Motor neuron (in vitro differentiated cells): ENCODE measurements at regions not wholly inside any gene's neighbourhood (a gene's known extent, or its start where the extent isn't known, plus 50 kb on each side); places are given as distances from the start of the nearest gene placed in this dataset.
"Not testable (repeated sequence)": the region's sequence is repeated elsewhere in the genome, so short reads cannot be mapped to it uniquely, and the experiment has no call there.

ENCODE experiments used
- ATAC-seq, 8 experiments: fragments of 200-7000 bp; cut with Tn5 transposase; replicated peaks in 6 of 8; 2 replicates each; pipeline ENCODE4 v1.8.0; 2021; ENCODE audit warnings: mild to moderate bottlenecking in 8 of 8, moderate library complexity in 8 of 8
- H3K27ac ChIP-seq, 2 donors: fragments of 250-450 bp; sonication (Bioruptor Pico); 2 replicates each; pipeline ENCODE4 v1.9.0; 2021; ENCODE audit warnings: antibody characterized with exemption in 2 of 2, mild to moderate bottlenecking in 2 of 2, moderate library complexity in 1 of 2
- H3K4me1 ChIP-seq, 2 donors: fragments of 250-450 bp; sonication (Bioruptor Pico); replicated peaks in 1 of 2; 2 replicates each; pipeline ENCODE4 v1.6.1; 2021; ENCODE audit warnings: antibody characterized with exemption in 2 of 2, mild to moderate bottlenecking in 2 of 2, moderate library complexity in 1 of 2
- H3K4me3 ChIP-seq, 5 donors: fragments of 250-450 bp; sonication (Bioruptor Pico); 2 replicates each; pipeline ENCODE4 v1.9.0; 2021; ENCODE audit warnings: antibody characterized with exemption in 5 of 5, mild to moderate bottlenecking in 5 of 5, moderate library complexity in 4 of 5
- WGBS, 10 experiments: fragments of 450-650 bp; shearing (Covaris generic); methylation state at CpG; one replicate each; pipeline ENCODE4 v1.0.0; 2022; 5-methylcytosine and 5-hydroxymethylcytosine counted together
- in situ Hi-C, 9 experiments: fragments of 400-800 bp; cut with MboI; loops; one replicate each; pipeline ENCODE4 v1.15.0; 2021; ENCODE audit warnings: low sequenced_read_pairs in 9 of 9, low pct_unique_long_range_greater_than_20kb in 2 of 9; ENCODE audit not compliant: unreplicated experiment in 9 of 9

GRCh38 chr17:21573961-21574610 is 118.2 kb upstream of the KCNJ18 start:
- Histone ChIP-seq H3K4me1 (no peaks in the 10 kb centered on the region), H3K4me3 (peak overlapping the region in 2 of 5 donors; percentile 31 to 49), H3K27ac (no peak overlapping the region)
- in situ Hi-C loops, result no loop called here
- peak in 4 of 8 experiments; percentile 50 to 96 (median 94) for ATAC-seq
- 50 to 100% (median 80%) methylated on average over 1 to 3 of the region's 39 CpGs; no CpG with 5 or more reads in 7 of the 10 experiments for WGBS, 10 experiments

GRCh38 chr17:21574611-21575255 is 117.6 kb upstream of the KCNJ18 start:
- WGBS, 10 experiments, result 100% methylated on average over 2 of the region's 16 CpGs; no CpG with 5 or more reads in 9 of the 10 experiments
- peak overlapping the region in 1 of 5 donors; percentile 26 for H3K4me3 ChIP-seq
- H3K4me1 ChIP-seq, H3K27ac ChIP-seq, in situ Hi-C loops: not testable (repeated sequence)
- peak in 2 of 8 experiments; percentile 11 to 30 for ATAC-seq

DNA sequence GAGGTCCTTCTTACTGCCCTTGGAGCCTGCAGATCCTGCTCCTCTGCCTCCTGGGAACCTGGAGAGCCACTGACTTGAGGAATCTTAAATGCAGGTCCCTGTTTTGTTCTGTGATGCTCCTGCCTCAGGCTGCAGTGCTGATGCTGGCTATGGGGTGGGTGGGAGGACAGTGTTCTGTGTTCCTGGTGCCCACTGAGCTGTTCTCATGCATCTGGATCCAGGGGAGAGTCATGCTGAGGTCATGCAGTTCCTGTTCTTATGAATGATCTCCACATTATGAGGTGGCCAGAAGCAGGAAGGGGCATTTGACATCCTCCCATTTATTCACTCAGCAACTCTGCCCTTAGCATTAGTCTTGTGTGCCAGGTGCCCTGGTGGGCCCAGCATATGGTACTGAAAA is 113.5 kb upstream of the KCNJ18 start:
- H3K4me1 ChIP-seq, H3K27ac ChIP-seq, ATAC-seq, H3K4me3 ChIP-seq, in situ Hi-C loops: not testable (repeated sequence)

GRCh38 chr17:21592774-21593173 is 99.5 kb upstream of the KCNJ18 start:
- in situ Hi-C loops, result no loop called here
- Histone ChIP-seq H3K4me1 (no peaks in the 10 kb centered on the region), H3K4me3 (no peak overlapping the region), H3K27ac (no peak overlapping the region)
- no peak for ATAC-seq
- no CpG with 5 or more reads among the region's 23 CpGs for WGBS, 10 experiments

- ATAC-seq, in situ Hi-C loops, H3K27ac ChIP-seq, H3K4me1 ChIP-seq, H3K4me3 ChIP-seq: not testable (repeated sequence)
- 46 to 76% (median 58%) methylated on average over 2 to 6 of the region's 20 CpGs; no CpG with 5 or more reads in 6 of the 10 experiments for WGBS, 10 experiments
Observed at GRCh38 chr17:21593452-21594105, 98.7 kb upstream of the KCNJ18 start.

GRCh38 chr17:21595086-21595485 is 97.2 kb upstream of the KCNJ18 start:
- Histone ChIP-seq H3K4me1 (no peaks in the 10 kb centered on the region), H3K27ac (no peak overlapping the region), H3K4me3 (no peak overlapping the region)
- no peak for ATAC-seq
- in situ Hi-C loops, result no loop called here
- 0 to 80% (median 45%) methylated on average over 1 of the region's 1 CpG; no CpG with 5 or more reads in 1 of the 10 experiments for WGBS, 10 experiments

DNA sequence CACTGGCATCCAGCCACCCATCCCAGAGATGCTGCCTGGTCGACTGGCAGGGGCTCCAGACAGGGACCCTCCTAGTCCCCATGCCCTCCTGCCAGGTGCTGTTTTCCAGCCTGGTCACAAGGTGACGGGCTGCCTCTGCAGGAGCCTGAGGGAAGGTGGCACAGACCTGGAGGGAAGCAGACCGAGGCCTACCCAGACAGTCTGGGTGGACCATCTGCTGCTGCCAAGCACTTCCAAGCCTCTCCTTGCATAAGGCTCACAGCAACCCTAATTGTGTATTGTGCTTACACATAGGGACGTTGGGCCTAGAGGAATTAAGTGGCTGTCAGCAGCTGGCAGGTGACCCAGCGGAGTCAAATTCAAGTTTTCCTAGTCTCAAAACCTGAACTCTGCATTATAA is 90.1 kb upstream of the KCNJ18 start:
- Histone ChIP-seq H3K4me1 (no peaks in the 10 kb centered on the region), H3K4me3 (no peak overlapping the region), H3K27ac (no peak overlapping the region)
- 0 to 83% (median 42%) methylated on average over 1 to 3 of the region's 5 CpGs; no CpG with 5 or more reads in 5 of the 10 experiments for WGBS, 10 experiments
- no peak for ATAC-seq
- in situ Hi-C loops, result no loop called here

- WGBS, 10 experiments, result 17 to 100% (median 70%) methylated on average over 1 of the region's 1 CpG; no CpG with 5 or more reads in 6 of the 10 experiments
- ATAC-seq, in situ Hi-C loops, H3K27ac ChIP-seq, H3K4me1 ChIP-seq, H3K4me3 ChIP-seq: not testable (repeated sequence)
Observed at GRCh38 chr17:21603292-21603691, 89.0 kb upstream of the KCNJ18 start.

DNA sequence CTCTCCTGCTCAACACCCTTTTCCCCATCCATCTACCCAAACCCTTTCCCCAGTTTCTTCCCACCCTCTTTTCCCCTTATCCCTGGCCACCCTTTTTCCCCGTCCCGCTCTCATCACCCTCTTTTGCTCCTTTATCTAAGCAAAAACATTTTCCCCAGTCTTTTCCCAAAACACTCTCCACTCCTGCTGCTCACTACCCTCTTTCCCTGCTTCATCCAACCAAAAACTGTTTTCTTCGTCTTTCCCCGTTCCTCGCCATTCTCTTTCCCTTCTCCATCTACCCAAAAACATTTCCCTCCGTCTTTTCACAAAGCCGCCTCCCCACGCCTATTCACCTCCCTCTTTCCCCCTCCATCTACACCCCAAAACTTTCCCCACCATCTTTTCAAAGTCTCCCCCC is 80.9 kb upstream of the KCNJ18 start:
- H3K4me1 ChIP-seq, H3K4me3 ChIP-seq, H3K27ac ChIP-seq, in situ Hi-C loops, ATAC-seq: not testable (repeated sequence)
- WGBS, 10 experiments, result 37 to 100% (median 74%) methylated on average over 2 to 8 of the region's 8 CpGs; no CpG with 5 or more reads in 4 of the 10 experiments

DNA sequence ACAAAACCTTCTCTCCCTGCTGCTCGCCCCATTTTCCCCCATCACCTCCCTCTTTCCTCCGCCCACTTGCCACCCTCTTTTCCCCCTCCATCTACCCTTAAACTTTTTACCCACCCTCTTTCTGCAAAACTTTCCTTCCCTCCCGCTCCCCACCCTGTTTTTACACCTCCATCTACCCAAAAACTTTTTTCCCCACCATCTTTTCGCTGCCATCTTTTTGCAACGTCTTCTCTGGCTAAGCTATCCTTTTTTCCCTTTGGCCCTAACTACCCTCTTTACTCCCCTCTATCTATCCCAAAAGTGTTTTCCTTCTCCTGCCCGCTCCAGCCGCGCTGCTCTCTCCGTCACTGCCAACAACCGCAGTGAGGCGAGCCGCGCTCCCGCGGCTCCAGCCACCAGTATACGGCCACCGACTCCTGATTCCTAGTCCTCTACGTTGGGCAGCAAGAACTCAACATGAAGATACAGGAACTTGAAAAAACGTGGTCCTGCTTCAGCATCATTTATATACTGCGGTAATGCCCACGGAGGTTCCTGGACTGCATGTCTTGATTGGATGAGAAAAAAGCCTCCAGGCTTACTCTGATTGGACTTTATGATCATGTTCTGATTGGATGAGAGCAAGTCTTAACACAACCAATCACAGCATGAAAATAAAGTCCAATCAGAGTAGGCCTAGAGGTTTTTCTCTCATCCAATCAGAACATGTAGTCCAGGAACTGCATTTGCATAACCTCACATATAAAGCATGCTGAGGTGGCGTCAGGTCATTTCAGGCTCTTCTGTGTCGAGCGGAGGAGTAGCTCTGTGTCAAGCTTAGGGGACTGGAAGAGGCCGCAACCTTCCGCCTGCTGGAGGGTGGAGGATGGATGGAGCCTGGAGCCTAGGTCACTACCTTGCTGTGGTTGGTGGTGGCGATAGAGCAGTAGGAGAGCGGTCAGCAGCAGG is 79.9 kb upstream of the KCNJ18 start:
- H3K27ac ChIP-seq, H3K4me3 ChIP-seq, H3K4me1 ChIP-seq, ATAC-seq, in situ Hi-C loops: not testable (repeated sequence)
- 0 to 100% (median 70%) methylated on average over 1 to 20 of the region's 28 CpGs; no CpG with 5 or more reads in 2 of the 10 experiments for WGBS, 10 experiments

DNA sequence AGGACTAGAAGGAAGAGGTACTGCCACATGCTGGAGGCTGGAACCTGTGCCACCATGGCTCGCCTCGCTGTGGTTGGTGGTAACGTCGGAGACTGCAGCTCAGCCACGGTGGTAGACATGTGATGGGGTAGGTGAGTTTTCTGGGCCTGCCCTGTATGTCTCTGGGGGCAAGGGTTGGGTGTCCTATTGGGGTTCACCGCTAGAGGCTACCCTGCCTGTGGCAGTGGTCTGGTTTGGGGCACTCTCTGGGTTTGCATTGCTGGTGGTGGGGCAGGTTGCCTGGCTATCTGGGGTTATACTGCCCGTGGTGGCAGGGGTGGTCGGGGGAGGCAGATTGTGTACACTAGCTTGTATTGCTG is 79.3 kb upstream of the KCNJ18 start:
- in situ Hi-C loops, result no loop called here
- ATAC-seq, result no peak

DNA sequence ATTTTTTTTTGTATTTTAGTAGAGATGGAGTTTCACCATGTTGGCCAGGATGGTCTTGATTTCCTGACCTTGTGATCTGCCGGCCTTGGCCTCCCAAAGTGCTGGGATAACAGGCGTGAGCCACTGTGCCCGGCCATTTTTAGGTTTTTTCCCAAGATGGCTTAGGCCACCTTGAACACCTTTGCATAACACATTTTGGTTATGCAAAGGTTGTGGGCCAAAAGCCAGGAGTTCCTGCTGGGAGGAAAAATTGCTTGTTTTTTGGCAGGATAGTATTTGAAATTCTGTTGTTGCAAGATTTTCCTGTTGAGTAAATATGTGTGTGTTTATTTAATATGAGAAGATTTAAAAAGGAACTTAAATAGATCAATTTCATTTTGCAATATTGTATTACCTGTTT is 65.3 kb upstream of the KCNJ18 start:
- WGBS, 10 experiments, result no CpG with 5 or more reads among the region's 3 CpGs
- H3K27ac ChIP-seq, result not testable (repeated sequence)

More for the DNA sequence above, 79.3 kb upstream of the KCNJ18 start:
- WGBS, 10 experiments, result 100% methylated on average over 3 of the region's 8 CpGs; no CpG with 5 or more reads in 9 of the 10 experiments
- H3K4me3 ChIP-seq, result no peak overlapping the region
- H3K27ac ChIP-seq, result no peak overlapping the region
- H3K4me1 ChIP-seq, result no peaks in the 10 kb centered on the region

More for the DNA sequence above, 65.3 kb upstream of the KCNJ18 start:
- H3K4me3 ChIP-seq, in situ Hi-C loops, ATAC-seq, H3K4me1 ChIP-seq: not testable (repeated sequence)
